DMS153 treated with DMSO at 0.1 percent for 48 hours (cell line): ENCODE measurements at regions not wholly inside any gene's neighbourhood (a gene's known extent, or its start where the extent isn't known, plus 50 kb on each side); places are given as distances from the start of the nearest gene placed in this dataset.

Experiments
- DNase-seq: peaks from one replicate; lab custom pipeline; 2025; ENCODE audit not compliant: unreplicated experiment; lab: John Stamatoyannopoulos, UW

GRCh38 chr21:25385341-25385740 lies 221.9 kb downstream of the MRPL39 start:
- no peak for DNase-seq

- no peak for DNase-seq
These were observed 222.5 kb downstream of the MRPL39 start for GRCh38 chr21:25384782-25385181.

- DNase-seq, result no peak
These were observed 223.7 kb downstream of the MRPL39 start for GRCh38 chr21:25383545-25383944.

- DNase-seq, result no peak
These were observed 225.3 kb downstream of the MRPL39 start for GRCh38 chr21:25381936-25382452.

- DNase-seq, result no peak
These were observed 231.6 kb downstream of the MRPL39 start for GRCh38 chr21:25375675-25376074.

- DNase-seq, result no peak
These were observed 233.9 kb downstream of the MRPL39 start for GRCh38 chr21:25373126-25374082.

GRCh38 chr21:25371841-25372425 lies 235.3 kb downstream of the MRPL39 start:
- DNase-seq, result no peak

GRCh38 chr21:25370311-25370744 lies 237.0 kb downstream of the MRPL39 start:
- no peak for DNase-seq

GRCh38 chr21:25369524-25370300 lies 237.6 kb downstream of the MRPL39 start:
- DNase-seq, result no peak

- DNase-seq, result no peak
These were observed 238.8 kb downstream of the MRPL39 start for GRCh38 chr21:25368531-25368930.

GRCh38 chr21:25366116-25366515 lies 241.2 kb downstream of the MRPL39 start:
- no peak for DNase-seq

- DNase-seq, result no peak
These were observed 244.7 kb downstream of the MRPL39 start for GRCh38 chr21:25362375-25363267.

GRCh38 chr21:25361765-25362164 lies 245.5 kb downstream of the MRPL39 start:
- DNase-seq, result no peak

- DNase-seq, result no peak
These were observed 246.2 kb downstream of the MRPL39 start for GRCh38 chr21:25361097-25361496.

- DNase-seq, result no peak
These were observed 246.7 kb downstream of the MRPL39 start for GRCh38 chr21:25360593-25360992.

GRCh38 chr21:25359724-25360123 lies 247.6 kb downstream of the MRPL39 start:
- no peak for DNase-seq

GRCh38 chr21:25350056-25350455 lies 257.2 kb downstream of the MRPL39 start:
- no peak for DNase-seq

GRCh38 chr21:25343774-25344545 lies 263.3 kb downstream of the MRPL39 start:
- DNase-seq, result no peak

- DNase-seq, result no peak
These were observed 264.5 kb downstream of the MRPL39 start for GRCh38 chr21:25342816-25343215.

- DNase-seq, result no peak
These were observed 265.3 kb downstream of the MRPL39 start for GRCh38 chr21:25341981-25342380.
